ENCODE measurements at regions not wholly inside any gene's neighbourhood (a gene's known extent, or its start where the extent isn't known, plus 50 kb on each side); places are given as distances from the start of the nearest gene placed in this dataset.
"Not testable (repeated sequence)": the region's sequence is repeated elsewhere in the genome, so short reads cannot be mapped to it uniquely, and the experiment has no call there.

- intact Hi-C loops (cut with micrococcal nuclease) = no loop called here
Observed at GRCh38 chr7:65254061-65254460, 119.6 kb upstream of the ZNF92 start.

- intact Hi-C loops (cut with micrococcal nuclease) = no loop called here
Observed at GRCh38 chr7:65251851-65252620, 121.6 kb upstream of the ZNF92 start.

DNA sequence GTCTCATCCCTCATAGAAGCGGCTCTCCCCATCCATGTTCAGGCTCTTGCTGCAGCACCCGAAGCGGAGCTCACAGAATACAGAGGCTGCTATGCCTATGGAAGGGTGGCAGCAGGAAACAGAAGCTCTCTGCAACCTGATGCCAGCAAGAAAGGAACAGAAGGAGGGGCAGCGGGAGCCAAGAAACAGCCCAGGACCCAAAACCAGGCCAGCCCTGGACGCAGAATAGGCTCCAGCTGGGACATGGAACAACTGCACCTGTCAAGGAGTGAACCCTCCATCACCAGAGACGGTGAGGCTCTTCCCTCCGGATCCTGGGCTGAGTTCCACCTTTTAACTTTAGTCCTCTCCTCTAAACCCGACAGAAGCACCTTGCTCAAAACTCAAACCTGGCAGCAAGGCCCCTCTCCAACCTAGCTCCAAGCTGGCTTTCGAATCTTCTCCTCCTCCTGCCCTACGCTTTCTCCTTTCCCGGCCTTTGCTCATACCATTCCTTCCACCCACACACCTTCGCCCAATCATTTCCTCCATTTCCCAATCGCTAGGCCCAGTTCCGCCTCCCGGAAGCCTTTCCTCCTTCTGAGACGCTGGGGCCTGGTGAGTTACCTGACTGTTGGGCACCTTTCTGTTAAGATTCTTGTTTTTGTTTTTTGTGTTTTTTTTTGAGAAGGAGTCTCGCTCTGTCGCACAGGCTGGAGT, 122.8 kb upstream of the ZNF92 start:
- intact Hi-C loops (cut with micrococcal nuclease) = no loop called here

DNA sequence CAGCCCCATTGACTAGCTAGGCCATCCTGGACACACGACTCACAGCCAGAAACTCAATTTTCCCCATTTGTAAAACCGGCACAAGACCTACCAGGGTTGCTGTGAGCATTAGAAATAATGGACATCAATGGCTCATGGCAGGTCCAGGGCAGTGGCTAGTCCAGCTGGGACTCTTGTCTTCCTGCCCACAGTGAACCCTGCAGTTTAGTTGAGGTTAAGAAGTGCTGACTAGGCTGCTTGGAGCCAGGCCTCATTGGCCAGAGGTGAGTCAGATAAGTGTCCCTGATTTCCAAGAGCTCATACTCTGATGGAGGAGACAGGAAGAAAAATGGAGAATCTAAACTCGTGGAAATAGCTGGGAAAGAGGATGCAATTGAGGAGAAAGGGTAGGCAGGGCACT, 123.4 kb upstream of the ZNF92 start:
- intact Hi-C loops (cut with micrococcal nuclease) = no loop called here

- intact Hi-C loops (cut with micrococcal nuclease) = no loop called here
Observed at GRCh38 chr7:65247491-65247890, 126.2 kb upstream of the ZNF92 start.

DNA sequence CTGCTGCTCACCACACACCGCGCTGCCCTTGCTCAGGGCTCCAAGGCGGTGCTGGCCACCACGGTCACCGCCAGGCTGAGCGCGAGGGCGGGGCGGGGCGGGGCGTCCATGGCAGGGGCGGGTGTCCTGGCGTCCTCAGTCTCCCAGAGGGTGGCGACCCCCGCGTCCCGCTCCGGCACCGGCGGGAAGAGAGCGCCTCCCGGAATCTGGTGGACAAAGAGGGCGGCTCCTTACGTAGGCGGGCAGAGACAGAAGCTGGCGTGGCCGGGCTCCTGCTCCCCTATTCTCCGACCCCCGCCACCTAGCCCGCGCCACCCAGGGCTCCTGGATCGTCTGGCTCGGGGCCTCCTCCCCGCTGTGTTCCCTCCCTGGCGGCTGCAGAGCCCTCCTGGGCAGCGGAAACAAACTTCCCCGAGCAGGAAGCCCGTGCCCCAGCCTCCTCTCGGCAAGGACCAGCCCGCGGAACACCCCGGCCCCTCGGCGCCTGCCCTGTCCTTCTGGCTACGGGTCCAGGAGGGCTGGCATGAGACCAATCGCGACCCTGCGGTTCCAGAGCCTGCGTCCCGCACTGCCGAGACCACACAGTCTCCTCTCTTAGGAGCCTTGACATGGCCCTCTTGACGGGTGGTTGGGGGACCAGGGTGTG, 133.8 kb upstream of the ZNF92 start:
- intact Hi-C loops (cut with micrococcal nuclease) = no loop called here

DNA sequence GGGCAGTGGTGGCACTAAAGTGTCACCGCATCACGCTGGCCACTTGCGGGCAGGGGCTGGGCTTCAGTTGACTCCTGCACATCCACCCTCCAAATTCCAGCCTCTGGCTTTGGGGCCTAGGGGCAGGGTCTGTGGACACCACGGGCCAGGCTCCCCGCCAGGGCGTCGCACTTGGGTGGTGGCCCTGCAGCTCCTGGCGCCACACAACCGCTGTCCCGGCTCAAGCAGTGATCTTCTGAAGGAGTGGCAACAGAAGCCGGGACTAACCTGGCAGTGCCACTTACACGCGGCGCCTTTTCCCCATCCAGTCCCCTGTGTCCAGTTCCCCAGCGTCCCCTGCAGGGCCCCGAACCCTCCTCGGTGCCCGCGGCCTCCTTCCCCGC, 134.3 kb upstream of the ZNF92 start:
- intact Hi-C loops (cut with micrococcal nuclease) = no loop called here

DNA sequence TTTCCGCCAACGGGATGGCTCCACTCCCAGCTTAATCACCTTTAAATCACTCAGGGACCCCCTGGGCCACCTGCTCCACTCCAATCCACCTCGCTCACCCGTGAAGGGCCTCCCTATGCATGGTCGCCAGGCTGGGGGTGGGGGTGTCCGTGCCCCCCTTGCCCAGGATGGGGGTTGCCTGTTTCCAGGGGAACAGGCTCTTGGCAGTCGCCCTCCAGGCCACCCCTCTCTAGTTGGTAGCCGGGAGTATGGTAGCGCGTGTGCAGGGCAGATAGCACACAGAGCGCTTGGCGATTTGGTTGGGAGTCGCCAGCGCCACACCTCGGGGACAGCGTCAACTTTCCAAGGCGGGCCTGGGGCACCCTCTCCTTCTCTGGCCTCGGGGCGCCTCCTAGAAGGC, 134.9 kb upstream of the ZNF92 start:
- intact Hi-C loops (cut with micrococcal nuclease) = no loop called here

DNA sequence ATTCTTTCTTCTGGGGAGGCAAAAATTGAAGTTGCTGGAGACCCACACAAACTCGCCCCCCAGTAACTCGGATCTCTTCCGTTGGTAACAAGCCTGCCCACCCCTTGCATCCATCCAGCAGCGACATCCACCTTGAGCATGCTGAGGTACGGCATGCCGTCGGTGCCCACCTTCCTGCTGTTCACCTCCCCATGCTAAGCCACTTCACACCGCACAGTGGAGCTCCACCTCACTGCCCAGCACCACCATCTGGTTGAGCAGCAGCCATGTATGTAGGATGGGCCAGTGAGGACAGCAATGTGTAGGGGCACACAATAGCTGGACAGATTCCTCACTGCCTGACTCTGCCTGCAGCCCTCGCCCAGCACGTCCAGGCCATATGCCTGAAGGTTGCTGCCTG, 138.1 kb upstream of the ZNF92 start:
- intact Hi-C loops (cut with micrococcal nuclease) = no loop called here

- intact Hi-C loops (cut with micrococcal nuclease) = loop anchor here (5.0 kb wide), 1 partner anchor 926 kb away; no protein-coding TSS in a partner anchor
Observed at GRCh38 chr7:65233409-65234034, 140.1 kb upstream of the ZNF92 start.

GRCh38 chr7:65230231-65230630, 143.4 kb upstream of the ZNF92 start:
- intact Hi-C loops (cut with micrococcal nuclease) = loop anchor here (5.0 kb wide), 1 partner anchor 923 kb away; no protein-coding TSS in a partner anchor

DNA sequence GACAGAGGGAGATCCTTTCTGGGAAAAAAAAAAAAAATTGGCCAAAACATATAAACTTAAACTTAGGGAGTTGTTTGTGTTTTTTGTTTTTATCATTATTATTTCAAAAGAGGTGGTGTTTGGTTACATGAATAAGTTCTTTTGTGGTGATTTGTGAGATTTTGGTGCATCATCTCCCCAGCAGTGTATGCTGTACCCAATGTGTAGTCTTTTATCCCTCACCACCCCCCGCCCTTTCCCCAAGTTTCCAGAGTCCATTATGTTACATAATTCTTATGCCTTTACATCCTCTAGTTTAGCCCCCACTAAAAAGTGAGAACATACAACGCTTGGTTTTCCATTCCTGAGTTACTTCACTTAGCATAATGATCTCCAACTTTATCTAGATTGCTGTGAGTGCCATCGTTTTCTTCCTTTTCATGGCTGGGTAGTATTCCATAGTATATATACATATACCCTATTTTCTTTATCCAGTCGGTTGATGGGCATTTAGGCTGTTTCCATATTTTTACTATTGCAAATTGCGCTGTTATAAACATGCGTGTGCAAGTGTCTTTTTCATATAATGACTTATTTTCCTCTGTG, 148.1 kb upstream of the ZNF92 start:
- intact Hi-C loops (cut with micrococcal nuclease) = loop anchor here (2.0 to 10.0 kb wide), 3 partner anchors 147 to 663 kb away; partner anchors contain the start of genes ZNF107, ZNF680 and ZNF92

GRCh38 chr7:65222655-65223054, 151.0 kb upstream of the ZNF92 start:
- intact Hi-C loops (cut with micrococcal nuclease) = loop anchor here (10.0 kb wide), 1 partner anchor 558 kb away; the partner anchor contains the start of gene ZNF107

DNA sequence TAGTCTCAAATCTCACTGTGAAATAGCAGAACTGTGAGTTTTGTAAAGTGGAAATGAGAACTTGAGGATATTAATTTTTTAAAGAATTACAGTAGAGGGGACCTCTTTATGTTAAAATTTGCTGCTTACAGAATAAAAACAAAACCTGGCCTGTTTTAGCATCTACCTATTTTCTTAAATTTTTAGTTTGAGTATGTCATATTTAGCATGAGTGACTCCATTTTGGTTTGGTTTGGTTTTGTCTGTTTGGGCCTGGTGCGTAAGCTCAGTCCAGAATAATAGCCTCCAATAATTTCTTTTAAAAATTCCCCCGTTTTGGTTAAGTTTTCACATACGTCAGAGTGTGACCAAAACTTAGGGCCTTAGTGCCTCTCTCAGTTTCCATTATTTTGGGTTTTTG, 152.0 kb upstream of the ZNF92 start:
- intact Hi-C loops (cut with micrococcal nuclease) = loop anchor here (10.0 kb wide), 1 partner anchor 557 kb away; the partner anchor contains the start of gene ZNF107

GRCh38 chr7:65219623-65220022, 154.0 kb upstream of the ZNF92 start:
- intact Hi-C loops (cut with micrococcal nuclease) = loop anchor here (10.0 kb wide), 1 partner anchor 555 kb away; the partner anchor contains the start of gene ZNF107

DNA sequence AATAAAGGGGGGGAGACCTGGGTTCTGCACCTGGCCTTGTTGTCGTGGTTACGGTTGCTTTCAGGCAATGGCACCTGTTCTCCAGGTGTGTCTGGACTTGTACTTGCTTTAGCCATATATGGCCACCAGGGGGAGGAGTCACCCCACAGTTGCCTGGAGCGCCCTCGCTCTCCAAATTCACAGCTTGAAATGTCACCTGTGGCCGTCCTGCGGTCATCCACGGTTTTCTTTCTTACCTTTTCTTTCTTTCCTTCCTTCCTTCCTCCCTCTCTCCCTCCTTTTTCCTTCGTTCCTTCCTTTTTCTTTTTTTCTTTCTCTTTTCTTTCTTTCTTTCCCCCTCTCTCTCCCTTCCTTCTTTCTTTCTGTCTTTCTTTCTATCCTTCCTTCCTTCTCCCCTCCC, 157.2 kb upstream of the ZNF92 start:
- intact Hi-C loops (cut with micrococcal nuclease) = loop anchor here (1.0 kb wide), 1 partner anchor 91 kb away; no protein-coding TSS in a partner anchor

- intact Hi-C loops (cut with micrococcal nuclease) = not testable (repeated sequence)
Observed at GRCh38 chr7:65213260-65213659, 160.4 kb upstream of the ZNF92 start.

DNA sequence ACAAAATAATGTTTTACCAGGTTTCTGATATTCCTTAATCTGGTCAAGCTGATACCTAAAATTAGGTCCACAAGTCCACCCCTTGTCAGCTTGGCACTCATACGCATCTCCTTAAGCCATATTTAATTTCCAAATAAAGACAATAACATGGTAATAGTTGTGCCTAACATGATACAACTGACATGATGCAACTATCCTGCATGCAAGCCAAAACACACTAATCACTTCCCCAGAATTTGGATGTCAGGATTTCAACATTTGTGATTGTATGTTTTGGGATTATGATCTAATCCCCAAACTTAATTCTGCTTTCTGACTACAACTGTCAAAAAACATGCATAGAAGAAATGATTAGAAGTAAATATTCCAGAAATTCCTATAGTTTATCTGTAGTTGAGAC, 174.4 kb upstream of the ZNF92 start:
- intact Hi-C loops (cut with micrococcal nuclease) = not testable (repeated sequence)

GRCh38 chr7:65193334-65194058, 180.2 kb upstream of the ZNF92 start:
- intact Hi-C loops (cut with micrococcal nuclease) = not testable (repeated sequence)

DNA sequence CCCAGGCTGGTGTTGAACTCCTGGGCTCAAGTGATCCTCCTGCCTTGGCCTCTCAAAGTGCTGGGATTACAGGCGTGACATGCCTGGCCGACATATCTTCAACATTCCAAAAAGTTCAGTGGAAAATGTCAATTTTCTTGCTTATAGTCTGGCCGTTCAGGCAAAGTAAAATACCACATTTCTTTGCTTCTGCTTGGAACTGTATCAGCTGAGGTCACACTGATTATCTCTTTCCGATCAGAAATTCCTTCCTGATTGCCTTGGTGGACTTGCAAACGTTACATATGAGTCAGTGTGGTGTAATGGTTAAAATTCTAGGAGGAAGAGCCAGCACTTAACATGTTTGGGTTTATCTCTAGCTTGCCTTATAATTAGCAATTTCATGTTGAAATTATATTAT, 170.6 kb upstream of the ERV3-1 start:
- intact Hi-C loops (cut with micrococcal nuclease) = not testable (repeated sequence)

All from T-helper 1 cell treated with Interleukin-12 subunit alpha and Interleukin-12 subunit beta and Interleukin-4 antibody, amounts not matched to agents 30 ng/mL and 1 ng/mL, for 36 hours (primary cell).